GM13976 (cell line): ENCODE measurements at regions not wholly inside any gene's neighbourhood (a gene's known extent, or its start where the extent isn't known, plus 50 kb on each side); places are given as distances from the start of the nearest gene placed in this dataset.

Experiments
- DNase-seq: peaks from one replicate; pipeline ENCODE4 v3.0.0; 2012; ENCODE audit warnings: low spot score
- CTCF ChIP-seq: IDR thresholded peaks from 2 replicates; pipeline ENCODE4 v1.5.1; 2012; ENCODE audit warnings: borderline replicate concordance, mild to moderate bottlenecking; ENCODE audit not compliant: insufficient read depth; ENCODE audit errors: extremely low read depth, missing control alignments, control extremely low read depth
- in situ Hi-C: fragments of 300-500 bp; cut with MboI; formaldehyde crosslinking; loops from one replicate; pipeline ENCODE4 v1.12.0; 2022; ENCODE audit warnings: low sequenced_read_pairs, mixed read lengths, inconsistent platforms; ENCODE audit not compliant: unreplicated experiment

GRCh38 chr10:130877126-130877525, 434.4 kb downstream of the TCERG1L start:
- TF ChIP-seq CTCF: no peak
- DNase-seq: no peak
- in situ Hi-C loops: no loop called here

GRCh38 chr10:130878131-130878530, 433.4 kb downstream of the TCERG1L start:
- no peak for TF ChIP-seq CTCF
- in situ Hi-C loops: no loop called here
- DNase-seq: no peak

GRCh38 chr10:130882906-130883305, 428.6 kb downstream of the TCERG1L start:
- no peak for TF ChIP-seq CTCF
- in situ Hi-C loops: no loop called here
- no peak for DNase-seq

- in situ Hi-C loops: no loop called here
- TF ChIP-seq CTCF: no peak
- DNase-seq: no peak
Observed at GRCh38 chr10:130884456-130884855, 427.1 kb downstream of the TCERG1L start.

- in situ Hi-C loops: no loop called here
- no peak for DNase-seq
- no peak for TF ChIP-seq CTCF
Observed at GRCh38 chr10:130885021-130885655, 426.4 kb downstream of the TCERG1L start.

GRCh38 chr10:130887170-130887569, 424.4 kb downstream of the TCERG1L start:
- in situ Hi-C loops: no loop called here
- TF ChIP-seq CTCF: no peak
- no peak for DNase-seq
